ENCODE measurements at regions not wholly inside any gene's neighbourhood (a gene's known extent, or its start where the extent isn't known, plus 50 kb on each side); places are given as distances from the start of the nearest gene placed in this dataset.

DNA sequence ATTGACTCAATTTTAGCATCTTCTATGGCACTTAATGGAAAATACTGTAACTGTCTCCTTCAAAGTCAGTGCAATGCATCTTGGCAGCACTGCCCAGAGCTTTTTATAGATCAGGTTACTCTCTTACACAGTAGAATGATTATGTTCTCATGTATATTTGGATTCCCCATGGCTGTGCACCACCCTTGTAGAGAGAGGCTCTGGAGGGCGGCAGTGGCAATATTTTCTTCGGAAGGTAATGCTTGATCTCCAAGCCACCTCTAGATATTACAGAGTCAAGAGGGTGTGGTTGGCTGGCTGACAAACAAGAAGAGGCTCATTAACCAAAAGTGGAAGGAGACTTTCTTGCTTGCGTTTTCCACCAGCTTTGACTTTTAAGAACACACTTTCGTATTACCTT, 72.8 kb upstream of the ARSJ start:
- H3K9ac ChIP-seq (ENCODE audit: low read depth, low read length), result no peak overlapping the region
- H3K9me3 ChIP-seq (ENCODE audit: control insufficient read depth, insufficient read depth, low read length), result no peaks in the 10 kb centered on the region
- no peak overlapping the region for H3K27ac ChIP-seq (ENCODE audit: low read depth, low read length)
- H3K4me1 ChIP-seq (ENCODE audit: control insufficient read depth, insufficient read depth, low read length), result no peaks in the 10 kb centered on the region
- no peak overlapping the region for H3K4me3 ChIP-seq (ENCODE audit: low read depth, low read length)
- H3K36me3 ChIP-seq (ENCODE audit: control insufficient read depth, insufficient read depth, low read length), result no peaks in the 10 kb centered on the region
- no peaks in the 10 kb centered on the region for H3K27me3 ChIP-seq (ENCODE audit: control insufficient read depth, insufficient read depth, low read length)

DNA sequence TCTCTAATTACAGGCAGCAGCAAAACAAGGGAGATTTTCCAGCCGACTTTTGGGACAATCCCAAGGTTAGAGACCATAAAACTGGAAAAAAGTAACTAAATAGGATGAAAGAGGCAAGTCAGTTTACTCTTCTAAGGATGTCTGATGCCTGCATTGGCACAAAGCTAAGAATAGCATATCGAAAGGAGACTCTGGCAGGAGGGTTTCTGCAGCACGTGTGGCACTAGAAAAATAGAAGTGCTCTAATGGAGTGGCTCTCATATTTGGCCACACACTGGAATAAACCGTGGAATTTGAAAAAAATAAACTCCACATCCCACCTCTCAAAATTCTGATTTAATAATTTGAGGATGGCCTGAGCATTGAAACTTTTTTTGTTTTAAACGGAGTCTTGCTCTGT, 77.2 kb upstream of the ARSJ start:
- Histone ChIP-seq H3K4me3 (ENCODE audit: low read depth, low read length) (no peak overlapping the region), H3K27ac (ENCODE audit: low read depth, low read length) (no peak overlapping the region), H3K36me3 (ENCODE audit: control insufficient read depth, insufficient read depth, low read length) (no peaks in the 10 kb centered on the region), H3K9ac (ENCODE audit: low read depth, low read length) (no peak overlapping the region), H3K27me3 (ENCODE audit: control insufficient read depth, insufficient read depth, low read length) (no peaks in the 10 kb centered on the region), H3K9me3 (ENCODE audit: control insufficient read depth, insufficient read depth, low read length) (no peaks in the 10 kb centered on the region), H3K4me1 (ENCODE audit: control insufficient read depth, insufficient read depth, low read length) (no peaks in the 10 kb centered on the region)

DNA sequence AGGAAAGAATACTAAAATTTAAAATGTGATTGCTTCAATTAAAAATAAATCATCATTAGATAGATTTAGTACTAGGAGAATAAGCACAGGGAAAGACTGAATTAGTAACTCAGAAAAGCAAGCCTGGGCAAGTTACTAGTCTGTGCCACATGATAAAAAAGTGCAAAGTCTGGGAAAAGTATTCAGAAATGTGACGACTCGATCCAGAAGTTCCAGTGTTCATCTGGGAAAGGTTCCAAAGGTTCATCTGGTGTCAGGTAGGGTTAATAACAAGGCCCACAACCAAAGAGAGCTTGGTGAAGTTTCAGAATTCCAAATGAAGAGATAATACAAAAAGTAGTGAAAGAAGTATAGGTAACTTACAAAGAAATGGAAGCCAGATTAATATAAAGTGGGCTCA, 78.3 kb upstream of the ARSJ start:
- no peak overlapping the region for H3K9ac ChIP-seq (ENCODE audit: low read depth, low read length)
- no peak overlapping the region for H3K27ac ChIP-seq (ENCODE audit: low read depth, low read length)
- no peaks in the 10 kb centered on the region for H3K4me1 ChIP-seq (ENCODE audit: control insufficient read depth, insufficient read depth, low read length)
- H3K9me3 ChIP-seq (ENCODE audit: control insufficient read depth, insufficient read depth, low read length), result no peaks in the 10 kb centered on the region
- no peaks in the 10 kb centered on the region for H3K36me3 ChIP-seq (ENCODE audit: control insufficient read depth, insufficient read depth, low read length)
- H3K4me3 ChIP-seq (ENCODE audit: low read depth, low read length), result no peak overlapping the region
- H3K27me3 ChIP-seq (ENCODE audit: control insufficient read depth, insufficient read depth, low read length), result no peaks in the 10 kb centered on the region

DNA sequence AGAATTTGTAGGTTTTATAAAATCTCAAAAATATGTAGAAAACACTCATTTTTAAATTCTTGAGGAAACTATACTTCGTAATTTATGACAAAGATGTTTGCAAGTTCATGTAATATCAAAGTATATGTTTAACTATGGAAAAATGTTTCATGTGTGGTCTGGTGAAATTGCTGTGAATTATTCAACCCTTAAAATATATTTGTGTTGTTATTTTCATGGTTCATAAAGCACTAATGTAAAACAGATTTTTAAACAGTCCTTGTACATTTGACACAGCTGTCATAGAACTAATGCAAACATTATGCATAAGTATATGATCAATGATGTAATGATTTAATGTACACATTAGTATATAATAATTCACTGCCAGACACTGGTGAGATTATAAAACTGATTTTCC, 83.1 kb upstream of the ARSJ start:
- no peaks in the 10 kb centered on the region for H3K27me3 ChIP-seq (ENCODE audit: control insufficient read depth, insufficient read depth, low read length)
- no peak overlapping the region for H3K9ac ChIP-seq (ENCODE audit: low read depth, low read length)

DNA sequence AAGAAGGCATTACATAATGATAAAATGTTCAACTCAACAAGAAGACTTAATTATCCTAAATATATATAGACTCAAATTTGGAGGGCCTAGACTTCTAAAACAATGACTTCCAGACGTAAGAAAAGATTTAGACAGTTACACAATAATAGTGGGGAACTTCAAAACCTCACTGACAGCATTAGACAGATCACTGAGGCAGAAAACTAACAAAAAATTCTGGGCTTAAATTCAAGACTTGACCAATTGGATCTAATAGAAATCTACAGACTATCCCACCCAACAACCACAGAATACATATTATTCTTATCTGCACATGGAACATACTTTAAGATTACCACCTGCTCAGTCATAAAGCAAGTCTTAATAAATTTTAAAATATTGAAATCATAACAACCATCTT, 93.3 kb upstream of the ARSJ start:
- Histone ChIP-seq H3K27me3 (ENCODE audit: control insufficient read depth, insufficient read depth, low read length) (no peaks in the 10 kb centered on the region), H3K4me3 (ENCODE audit: low read depth, low read length) (no peak overlapping the region), H3K9me3 (ENCODE audit: control insufficient read depth, insufficient read depth, low read length) (no peaks in the 10 kb centered on the region), H3K9ac (ENCODE audit: low read depth, low read length) (no peak overlapping the region), H3K36me3 (ENCODE audit: control insufficient read depth, insufficient read depth, low read length) (no peaks in the 10 kb centered on the region), H3K27ac (ENCODE audit: low read depth, low read length) (no peak overlapping the region), H3K4me1 (ENCODE audit: control insufficient read depth, insufficient read depth, low read length) (no peaks in the 10 kb centered on the region)

More for the DNA sequence above, 83.1 kb upstream of the ARSJ start:
- no peaks in the 10 kb centered on the region for H3K4me1 ChIP-seq (ENCODE audit: control insufficient read depth, insufficient read depth, low read length)
- H3K4me3 ChIP-seq (ENCODE audit: low read depth, low read length), result no peak overlapping the region
- H3K36me3 ChIP-seq (ENCODE audit: control insufficient read depth, insufficient read depth, low read length), result no peaks in the 10 kb centered on the region
- H3K27ac ChIP-seq (ENCODE audit: low read depth, low read length), result no peak overlapping the region
- H3K9me3 ChIP-seq (ENCODE audit: control insufficient read depth, insufficient read depth, low read length), result no peaks in the 10 kb centered on the region

DNA sequence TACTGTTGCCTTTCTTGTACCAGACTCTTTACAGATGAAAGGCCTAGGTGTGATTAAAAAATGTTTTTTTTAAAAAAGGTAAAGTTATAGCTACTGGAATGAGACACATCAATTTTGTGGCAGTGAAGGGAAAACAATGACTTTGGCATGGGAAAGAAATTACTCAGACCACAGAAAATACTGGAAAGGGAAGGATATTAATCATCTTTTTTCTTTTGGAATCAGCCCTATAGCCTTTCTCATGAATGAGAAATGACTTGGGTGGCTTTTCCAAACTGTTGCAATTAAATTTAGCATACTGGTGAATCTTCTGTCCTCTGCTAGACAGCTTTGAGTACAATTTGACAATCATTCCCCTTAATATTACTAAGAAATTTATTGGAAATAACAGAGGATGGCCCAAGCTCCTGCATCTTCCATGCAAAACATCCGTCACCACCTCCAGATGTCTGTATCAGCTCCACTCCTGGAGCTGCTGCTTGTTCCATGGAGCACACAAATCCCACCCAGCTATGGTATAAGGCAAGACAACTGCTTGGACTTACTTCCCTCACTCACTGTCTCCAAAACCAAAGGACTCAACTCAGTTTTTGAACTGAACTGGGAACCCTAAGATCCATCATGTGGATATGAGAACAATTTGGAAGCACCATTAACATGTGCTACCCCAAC, 97.6 kb upstream of the ARSJ start:
- no peaks in the 10 kb centered on the region for H3K27me3 ChIP-seq (ENCODE audit: control insufficient read depth, insufficient read depth, low read length)
- no peak overlapping the region for H3K4me3 ChIP-seq (ENCODE audit: low read depth, low read length)
- H3K9ac ChIP-seq (ENCODE audit: low read depth, low read length), result no peak overlapping the region
- H3K9me3 ChIP-seq (ENCODE audit: control insufficient read depth, insufficient read depth, low read length), result no peaks in the 10 kb centered on the region
- no peak overlapping the region for H3K27ac ChIP-seq (ENCODE audit: low read depth, low read length)
- H3K4me1 ChIP-seq (ENCODE audit: control insufficient read depth, insufficient read depth, low read length), result peaks cover 10% of the 10 kb centered on the region; the same call in 1 of the 2 replicates
- H3K36me3 ChIP-seq (ENCODE audit: control insufficient read depth, insufficient read depth, low read length), result no peaks in the 10 kb centered on the region

DNA sequence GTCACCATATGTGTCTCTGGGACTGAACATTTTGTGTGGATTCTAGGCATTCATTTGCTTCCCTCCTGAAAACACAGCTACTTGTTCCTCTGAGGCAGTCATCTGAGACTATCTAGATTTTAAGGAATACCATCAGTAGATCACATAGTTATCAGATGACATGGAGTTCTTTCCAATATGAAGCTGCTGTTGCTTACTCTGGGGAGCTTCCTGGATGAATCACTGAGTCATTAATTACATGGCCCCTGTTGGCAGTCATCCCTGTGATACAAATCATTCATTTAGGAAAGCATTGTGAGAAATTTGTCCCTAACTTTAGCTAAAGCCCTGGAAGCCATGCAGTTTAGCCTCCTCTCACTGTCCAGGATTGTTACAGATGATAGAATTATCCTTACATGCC, 98.2 kb upstream of the ARSJ start:
- Histone ChIP-seq H3K4me3 (ENCODE audit: low read depth, low read length) (no peak overlapping the region), H3K9ac (ENCODE audit: low read depth, low read length) (no peak overlapping the region), H3K9me3 (ENCODE audit: control insufficient read depth, insufficient read depth, low read length) (no peaks in the 10 kb centered on the region), H3K4me1 (ENCODE audit: control insufficient read depth, insufficient read depth, low read length) (peaks cover 10% of the 10 kb centered on the region; the same call in 1 of the 2 replicates), H3K36me3 (ENCODE audit: control insufficient read depth, insufficient read depth, low read length) (no peaks in the 10 kb centered on the region), H3K27me3 (ENCODE audit: control insufficient read depth, insufficient read depth, low read length) (no peaks in the 10 kb centered on the region), H3K27ac (ENCODE audit: low read depth, low read length) (no peak overlapping the region)

DNA sequence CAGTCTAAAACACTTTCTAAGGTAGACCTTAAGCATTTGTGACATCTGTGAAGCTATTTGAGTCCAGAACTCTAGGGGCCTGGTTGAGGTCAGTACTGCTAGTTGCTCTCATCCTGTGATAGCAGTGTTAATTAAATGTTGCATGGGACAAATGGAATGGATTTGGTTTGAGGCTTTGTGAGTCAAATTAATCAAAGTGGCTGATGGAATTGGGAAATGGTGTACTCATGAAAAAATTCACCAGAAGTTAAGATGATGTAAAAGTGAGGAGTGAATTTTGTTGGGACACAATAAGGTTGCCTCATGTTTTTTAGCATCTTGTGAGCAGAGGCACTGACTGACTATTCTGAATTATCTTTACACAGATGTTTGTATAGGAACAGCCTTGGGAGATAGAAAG, 99.2 kb upstream of the ARSJ start:
- Histone ChIP-seq H3K36me3 (ENCODE audit: control insufficient read depth, insufficient read depth, low read length) (no peaks in the 10 kb centered on the region), H3K27ac (ENCODE audit: low read depth, low read length) (no peak overlapping the region), H3K4me1 (ENCODE audit: control insufficient read depth, insufficient read depth, low read length) (peaks cover 10% of the 10 kb centered on the region; the same call in 1 of the 2 replicates), H3K9me3 (ENCODE audit: control insufficient read depth, insufficient read depth, low read length) (no peaks in the 10 kb centered on the region), H3K4me3 (ENCODE audit: low read depth, low read length) (no peak overlapping the region), H3K27me3 (ENCODE audit: control insufficient read depth, insufficient read depth, low read length) (no peaks in the 10 kb centered on the region), H3K9ac (ENCODE audit: low read depth, low read length) (no peak overlapping the region)

DNA sequence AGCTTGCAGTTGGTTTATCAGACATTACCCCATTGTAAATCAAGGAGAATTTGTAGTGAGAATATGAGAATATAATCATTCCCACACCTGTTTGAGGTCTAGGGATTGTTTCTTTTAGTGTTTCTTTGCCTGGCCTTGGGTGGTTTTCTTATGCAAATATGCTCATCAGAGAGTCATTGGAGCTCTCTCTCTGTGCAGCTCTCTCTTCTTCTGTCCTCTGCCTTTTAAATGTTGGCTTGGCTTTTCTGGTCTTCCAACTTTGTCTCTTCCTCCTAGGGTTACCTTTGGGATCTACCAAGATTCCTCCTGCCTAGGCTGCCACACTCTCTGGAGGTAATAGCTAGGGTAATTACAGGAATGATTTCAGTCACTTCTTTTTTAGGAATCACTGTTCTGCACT, 102.3 kb upstream of the ARSJ start:
- Histone ChIP-seq H3K4me3 (ENCODE audit: low read depth, low read length) (no peak overlapping the region), H3K9ac (ENCODE audit: low read depth, low read length) (no peak overlapping the region), H3K4me1 (ENCODE audit: control insufficient read depth, insufficient read depth, low read length) (peaks cover 10% of the 10 kb centered on the region; the same call in 1 of the 2 replicates), H3K27me3 (ENCODE audit: control insufficient read depth, insufficient read depth, low read length) (no peaks in the 10 kb centered on the region), H3K27ac (ENCODE audit: low read depth, low read length) (no peak overlapping the region), H3K9me3 (ENCODE audit: control insufficient read depth, insufficient read depth, low read length) (no peaks in the 10 kb centered on the region), H3K36me3 (ENCODE audit: control insufficient read depth, insufficient read depth, low read length) (no peaks in the 10 kb centered on the region)

DNA sequence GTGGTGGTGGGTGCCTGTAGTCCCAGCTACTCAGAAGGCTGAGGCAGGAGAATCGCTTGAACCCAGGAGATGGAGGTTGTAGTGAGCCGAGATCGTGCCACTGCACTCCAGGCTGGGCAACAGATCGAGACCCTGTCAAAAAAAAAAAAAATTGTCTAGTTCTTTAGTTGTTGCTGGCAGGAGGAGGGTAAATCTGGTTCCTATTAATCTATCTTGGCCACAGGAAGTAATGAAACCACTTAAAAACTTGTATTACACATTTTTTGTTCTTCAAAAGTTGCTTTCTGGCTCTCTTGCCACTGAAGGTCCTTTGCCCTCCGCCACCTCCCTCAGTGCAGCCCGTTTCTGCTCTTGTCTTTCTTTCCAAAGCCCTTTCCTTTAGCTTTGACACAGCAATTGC, 102.9 kb upstream of the ARSJ start:
- H3K36me3 ChIP-seq (ENCODE audit: control insufficient read depth, insufficient read depth, low read length), result no peaks in the 10 kb centered on the region
- H3K9me3 ChIP-seq (ENCODE audit: control insufficient read depth, insufficient read depth, low read length), result no peaks in the 10 kb centered on the region
- no peak overlapping the region for H3K4me3 ChIP-seq (ENCODE audit: low read depth, low read length)
- H3K27ac ChIP-seq (ENCODE audit: low read depth, low read length), result no peak overlapping the region
- no peaks in the 10 kb centered on the region for H3K27me3 ChIP-seq (ENCODE audit: control insufficient read depth, insufficient read depth, low read length)
- H3K4me1 ChIP-seq (ENCODE audit: control insufficient read depth, insufficient read depth, low read length), result peaks cover 13% of the 10 kb centered on the region; the same call in 1 of the 2 replicates
- H3K9ac ChIP-seq (ENCODE audit: low read depth, low read length), result no peak overlapping the region

DNA sequence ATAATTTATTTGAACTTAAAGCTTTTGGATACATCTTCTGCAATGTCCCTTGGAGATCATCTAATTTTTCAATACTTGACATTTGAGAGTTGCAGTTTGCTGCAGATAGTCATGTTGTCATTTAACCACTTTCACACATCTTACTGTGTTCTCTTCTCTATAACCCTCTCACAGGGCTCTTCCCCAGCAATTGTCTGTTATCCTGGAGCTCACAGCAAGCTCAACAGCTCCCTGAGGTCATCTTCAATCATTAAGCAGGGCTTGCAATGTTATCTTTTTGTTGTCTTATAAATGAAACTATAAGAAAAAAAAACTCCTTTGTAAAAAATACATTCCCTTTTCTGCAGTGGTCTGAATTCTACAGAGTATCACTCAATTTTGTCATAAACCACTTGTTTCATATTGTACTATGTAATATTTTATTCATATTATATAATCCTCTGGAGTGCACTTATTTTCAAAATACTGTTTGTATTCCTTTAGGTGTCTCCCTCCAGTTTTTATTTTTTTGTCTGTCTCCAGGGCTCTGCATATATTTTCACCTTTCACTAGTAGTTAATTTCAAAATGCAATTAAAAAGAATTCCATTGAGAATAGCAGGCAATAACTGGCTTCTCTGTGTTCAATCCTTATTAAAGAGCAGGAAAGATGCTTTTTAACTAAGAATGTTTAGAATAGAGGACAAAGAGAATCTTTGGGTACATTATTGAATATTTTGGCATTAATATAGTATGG, 106.3 kb upstream of the ARSJ start:
- Histone ChIP-seq H3K4me1 (ENCODE audit: control insufficient read depth, insufficient read depth, low read length) (peaks cover 25% of the 10 kb centered on the region; the same call in 1 of the 2 replicates), H3K4me3 (ENCODE audit: low read depth, low read length) (no peak overlapping the region), H3K27me3 (ENCODE audit: control insufficient read depth, insufficient read depth, low read length) (no peaks in the 10 kb centered on the region), H3K36me3 (ENCODE audit: control insufficient read depth, insufficient read depth, low read length) (no peaks in the 10 kb centered on the region), H3K9ac (ENCODE audit: low read depth, low read length) (no peak overlapping the region), H3K27ac (ENCODE audit: low read depth, low read length) (no peak overlapping the region), H3K9me3 (ENCODE audit: control insufficient read depth, insufficient read depth, low read length) (0 out of 2 replicates have a peak, but pooled peaks cover 3% of the 10 kb centered on the region)

Measured in HUES48 (cell line).